ENCODE measurements at regions not wholly inside any gene's neighbourhood (a gene's known extent, or its start where the extent isn't known, plus 50 kb on each side); places are given as distances from the start of the nearest gene placed in this dataset.
"Not testable (repeated sequence)": the region's sequence is repeated elsewhere in the genome, so short reads cannot be mapped to it uniquely, and the experiment has no call there.

DNA sequence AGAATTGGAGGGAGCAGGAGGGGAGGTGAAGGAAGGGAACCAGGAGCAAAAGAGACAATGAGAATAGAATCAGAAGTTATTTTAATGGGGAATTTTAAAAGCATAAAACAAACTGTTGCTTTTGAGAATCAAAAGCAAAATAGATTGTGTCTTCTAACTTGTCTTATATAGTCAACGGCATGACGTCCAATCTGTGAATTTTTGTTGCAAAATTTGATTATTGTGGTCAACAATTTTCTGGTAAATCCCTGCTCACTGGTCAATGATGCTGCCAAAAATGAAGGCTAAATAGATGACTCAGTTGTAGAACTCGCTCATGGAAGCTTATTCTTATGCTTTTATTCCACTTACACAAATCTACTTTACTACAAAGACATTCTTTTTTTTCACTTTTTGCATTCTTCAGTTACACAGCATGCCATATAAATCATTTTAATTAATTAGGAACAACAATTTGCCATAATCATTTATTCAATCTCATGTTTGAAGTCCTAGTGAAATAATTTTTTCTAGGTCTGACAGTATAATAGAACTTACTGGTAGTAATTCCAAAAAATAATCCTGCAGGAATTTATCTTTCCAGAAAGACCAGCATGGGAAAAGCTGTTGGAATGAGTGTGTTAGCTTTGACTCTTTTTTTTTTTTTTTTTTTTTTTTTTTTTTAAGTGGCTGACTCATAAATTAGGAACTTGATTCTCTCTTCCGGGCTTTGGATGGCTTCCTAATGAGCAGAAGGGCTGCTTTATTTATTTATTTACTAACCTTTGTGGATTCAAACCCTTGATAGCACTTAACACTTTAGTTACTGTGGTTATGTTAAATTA lies 256.9 kb downstream of the SPRY2 start:
- FAIRE-seq, result no peak
- DNase-seq (ENCODE audit: low spot score), result peak; percentile 22

GRCh38 chr13:80083081-80083852 lies 257.7 kb downstream of the SPRY2 start:
- DNase-seq (ENCODE audit: low spot score) (no peak), FAIRE-seq (no peak)

DNA sequence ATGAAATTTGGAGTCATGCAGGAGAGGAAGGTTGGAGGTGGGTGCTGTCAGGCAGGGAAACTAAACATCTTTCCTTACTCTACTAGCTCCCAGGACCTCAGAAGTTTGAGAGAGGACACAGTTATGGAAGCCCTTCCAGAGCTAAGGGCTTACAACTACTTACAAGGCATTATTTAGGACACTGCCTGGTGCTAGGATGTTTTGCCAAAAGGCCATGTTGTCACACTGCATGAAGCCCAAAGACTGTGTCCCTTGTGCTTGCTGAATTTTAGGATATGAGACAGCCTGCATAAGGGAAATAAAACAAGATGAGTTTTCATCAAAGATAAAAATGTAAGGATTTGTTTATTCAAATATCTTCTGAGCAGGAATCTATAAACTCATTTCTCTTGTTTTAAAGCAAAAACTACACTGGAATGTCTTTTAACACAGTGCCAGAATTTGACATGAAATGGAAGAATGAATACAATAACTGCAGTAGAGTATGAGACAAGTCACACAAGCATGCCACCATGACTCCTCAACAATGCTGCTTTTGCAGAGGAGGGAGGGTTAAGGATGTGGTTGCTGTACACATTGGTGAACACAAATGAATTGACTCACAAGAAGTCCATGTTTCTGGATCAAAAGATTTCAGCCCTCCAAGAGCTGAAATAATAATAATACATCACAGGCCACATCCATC lies 258.4 kb downstream of the SPRY2 start:
- no peak for DNase-seq (ENCODE audit: low spot score)

DNA sequence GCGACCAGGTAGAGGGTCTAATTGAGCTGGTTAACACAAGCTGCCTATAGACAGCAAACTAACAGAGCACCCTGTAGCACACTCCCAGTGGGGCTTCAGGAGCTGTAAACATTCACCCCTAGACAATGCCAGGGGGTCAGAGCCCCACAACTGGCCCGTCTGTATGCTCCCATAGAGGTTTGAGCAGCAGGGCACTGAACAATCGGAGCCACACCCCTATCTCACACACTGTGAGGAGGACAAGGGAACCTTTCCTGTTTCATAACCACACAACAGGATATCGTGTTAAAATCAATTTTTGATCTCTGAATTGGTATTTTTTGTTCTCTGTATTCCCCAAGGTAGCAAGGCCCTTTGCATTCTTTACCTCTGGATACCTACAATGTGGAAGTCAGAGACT lies 266.1 kb downstream of the SPRY2 start:
- DNase-seq (ENCODE audit: low spot score) (no peak), FAIRE-seq (no peak)

More for the DNA sequence above, 258.4 kb downstream of the SPRY2 start:
- no peak for FAIRE-seq

- DNase-seq (ENCODE audit: low spot score) (no peak), FAIRE-seq (no peak)
Observed at GRCh38 chr13:80074143-80074752, 266.7 kb downstream of the SPRY2 start.

DNA sequence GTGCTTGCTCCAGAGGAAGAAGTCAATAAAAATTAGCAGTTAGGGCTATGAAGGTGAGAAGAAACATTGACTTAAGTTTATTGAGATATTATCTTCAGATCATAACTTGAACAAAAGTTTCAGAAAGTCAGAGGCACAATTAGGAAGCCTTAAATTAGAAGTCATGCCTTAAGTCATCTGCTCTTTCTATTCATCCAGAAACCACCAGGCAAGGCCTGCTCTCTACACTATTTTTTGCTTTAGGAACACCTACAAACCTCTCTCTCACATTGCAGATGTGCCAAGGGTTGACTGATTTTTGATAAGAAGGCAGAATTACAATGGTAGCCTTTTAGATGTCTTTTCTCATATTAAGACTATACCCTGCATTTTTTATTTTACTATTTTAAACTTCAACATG lies 268.7 kb downstream of the SPRY2 start:
- FAIRE-seq, result no peak
- DNase-seq (ENCODE audit: low spot score), result no peak

- DNase-seq (ENCODE audit: low spot score) (peak; percentile 12), FAIRE-seq (no peak)
Observed at GRCh38 chr13:80070024-80070703, 270.8 kb downstream of the SPRY2 start.

GRCh38 chr13:80069374-80069773 lies 271.6 kb downstream of the SPRY2 start:
- FAIRE-seq (no peak), DNase-seq (ENCODE audit: low spot score) (no peak)

- no peak for DNase-seq (ENCODE audit: low spot score)
- no peak for FAIRE-seq
Observed at GRCh38 chr13:80065996-80066395, 274.9 kb downstream of the SPRY2 start.

DNA sequence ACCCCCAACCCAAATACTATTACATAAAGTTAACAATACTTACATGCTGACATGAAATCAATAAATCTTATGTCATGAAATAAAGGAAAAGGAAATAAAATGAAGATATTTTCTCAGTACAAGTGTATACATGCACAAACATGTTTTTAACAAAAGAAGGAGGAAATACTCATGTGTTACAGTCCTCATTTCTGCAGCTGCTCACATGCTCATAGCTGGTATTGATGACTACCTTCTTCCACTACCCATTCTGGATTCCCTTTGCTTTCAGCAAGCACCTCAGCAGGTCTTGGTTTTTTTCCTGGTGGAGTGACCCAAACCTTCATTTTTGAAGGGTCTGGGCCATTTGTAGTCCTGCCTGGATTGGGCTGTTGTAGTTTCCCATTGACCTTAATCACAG lies 278.5 kb downstream of the SPRY2 start:
- FAIRE-seq; DNase-seq (ENCODE audit: low spot score): not testable (repeated sequence)

GRCh38 chr13:80059789-80060188 lies 281.1 kb downstream of the SPRY2 start:
- DNase-seq (ENCODE audit: low spot score), result no peak
- FAIRE-seq, result no peak

GRCh38 chr13:80058626-80059025 lies 282.3 kb downstream of the SPRY2 start:
- DNase-seq (ENCODE audit: low spot score) (no peak), FAIRE-seq (no peak)

DNA sequence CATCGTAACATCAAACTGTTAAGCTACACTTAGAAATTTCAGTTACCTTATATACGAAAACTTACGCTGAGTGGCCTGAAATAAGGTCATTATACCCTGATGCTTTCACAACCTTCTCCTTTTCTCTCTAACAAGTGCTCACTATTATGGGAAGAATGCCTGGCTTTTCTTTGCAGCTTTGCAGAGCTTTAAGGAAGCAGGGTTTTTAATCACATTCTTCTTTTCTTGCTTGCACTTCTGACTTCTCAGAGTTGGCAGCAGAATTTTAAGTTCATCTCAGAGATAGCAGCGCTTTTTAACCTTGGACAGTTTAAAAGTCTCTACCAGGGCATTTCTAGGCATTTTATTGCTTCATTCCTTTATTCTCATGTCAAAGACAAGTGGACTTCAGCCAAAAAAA lies 285.1 kb downstream of the SPRY2 start:
- DNase-seq (ENCODE audit: low spot score) (no peak), FAIRE-seq (no peak)

- no peak for DNase-seq (ENCODE audit: low spot score)
- FAIRE-seq, result no peak
Observed at GRCh38 chr13:80054806-80055205, 286.1 kb downstream of the SPRY2 start.

- DNase-seq (ENCODE audit: low spot score) (no peak), FAIRE-seq (no peak)
Observed at GRCh38 chr13:80052286-80052685, 288.6 kb downstream of the SPRY2 start.

DNA sequence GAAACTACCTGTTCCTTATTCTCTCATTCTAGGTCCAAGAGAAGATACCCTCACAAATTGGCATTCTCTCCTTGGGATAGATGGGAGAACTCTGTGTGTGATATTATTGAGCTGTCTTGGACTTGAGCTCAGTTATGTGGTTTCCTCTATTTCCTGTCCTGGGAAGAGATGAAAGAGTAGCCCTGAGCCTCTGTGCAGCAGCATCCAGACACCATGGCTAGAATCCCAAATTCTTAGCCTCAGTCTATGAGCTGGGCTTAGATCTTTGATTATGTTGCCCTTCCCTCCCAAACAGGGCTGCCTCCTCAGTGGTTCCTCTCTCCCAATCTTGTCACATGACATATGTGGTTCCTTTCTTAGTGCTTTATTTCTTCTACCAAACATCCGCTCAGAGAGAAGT lies 290.7 kb downstream of the SPRY2 start:
- FAIRE-seq (no peak), DNase-seq (ENCODE audit: low spot score) (no peak)

DNA sequence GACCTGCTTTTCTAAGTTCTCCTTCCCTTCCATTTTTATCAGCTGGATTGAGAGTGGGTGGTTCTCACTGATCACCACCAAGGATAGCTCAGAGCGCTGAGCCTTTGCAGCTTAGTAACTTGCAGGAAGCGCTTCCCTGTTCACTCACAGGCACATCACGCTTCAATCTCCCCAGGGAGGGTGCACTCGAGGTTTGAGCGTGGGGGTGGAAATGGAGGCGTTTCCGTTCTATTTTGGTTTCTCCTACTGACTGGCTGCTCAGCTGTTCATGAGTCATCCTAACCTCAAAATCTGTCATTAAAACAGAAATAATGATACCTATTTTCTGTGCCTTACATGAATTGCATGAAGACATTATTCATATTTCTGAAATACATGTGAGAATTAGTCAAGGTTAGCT lies 292.1 kb downstream of the SPRY2 start:
- FAIRE-seq (no peak), DNase-seq (ENCODE audit: low spot score) (peak; percentile 72)

DNA sequence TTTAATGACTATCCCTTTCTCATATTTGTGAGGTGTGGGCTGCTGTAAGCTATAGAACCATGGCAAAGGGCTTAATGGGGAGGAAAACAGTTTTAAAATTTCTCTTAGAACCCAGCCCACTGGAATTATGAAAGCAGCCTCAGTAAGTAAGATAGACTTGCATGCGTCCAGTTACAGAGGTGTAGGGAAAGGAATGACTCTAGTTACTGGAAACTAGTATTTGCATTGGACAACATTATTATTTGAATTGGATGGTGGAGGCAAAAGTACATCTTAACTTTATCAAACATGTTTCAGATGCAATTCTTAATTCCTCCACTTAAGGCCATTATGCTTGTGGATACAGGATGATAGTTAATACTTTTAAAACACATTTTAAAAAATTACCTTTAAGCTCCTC lies 292.9 kb downstream of the SPRY2 start:
- DNase-seq (ENCODE audit: low spot score) (no peak), FAIRE-seq (no peak)

DNA sequence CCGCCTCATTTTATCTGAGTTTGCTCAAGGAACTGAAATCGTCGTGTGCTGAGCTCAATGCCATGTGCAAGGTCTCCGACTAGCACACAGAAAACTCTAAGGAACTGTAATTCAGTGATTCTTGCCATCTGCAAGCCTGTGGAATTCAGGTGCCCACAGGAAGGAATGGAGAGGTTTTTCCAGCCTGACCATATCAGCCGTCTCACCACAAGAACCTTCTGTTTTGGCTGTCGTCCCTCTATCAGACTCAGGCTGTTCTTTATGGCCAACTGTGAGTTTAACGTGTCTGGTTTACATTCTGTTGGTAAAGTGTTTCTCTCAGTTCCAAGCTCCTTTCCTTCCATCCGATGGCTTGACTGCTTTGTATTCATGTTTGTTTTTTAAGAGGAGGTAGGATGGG lies 293.5 kb downstream of the SPRY2 start:
- peak; percentile 40 for DNase-seq (ENCODE audit: low spot score)
- peak; percentile 48 for FAIRE-seq

DNA sequence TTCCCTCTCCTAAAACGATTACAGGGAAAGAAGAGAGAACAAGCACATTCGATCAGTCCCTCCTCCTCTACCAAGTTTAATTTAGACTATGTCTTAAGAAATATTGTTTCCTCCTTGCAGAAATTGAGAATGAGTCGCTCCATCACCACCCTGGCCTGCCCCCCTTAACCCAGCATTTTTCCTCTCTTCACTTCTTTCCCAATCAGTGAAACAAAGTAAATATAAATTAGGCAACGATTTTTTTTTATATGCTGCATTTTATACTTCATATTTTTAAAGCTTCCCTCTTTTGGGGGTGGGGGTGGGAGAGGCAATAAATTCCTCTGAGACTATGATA lies 300.0 kb downstream of the SPRY2 start:
- DNase-seq (ENCODE audit: low spot score) (no peak), FAIRE-seq (no peak)

Measured in urothelium cell line (cell line).